ENCODE measurements at regions not wholly inside any gene's neighbourhood (a gene's known extent, or its start where the extent isn't known, plus 50 kb on each side); places are given as distances from the start of the nearest gene placed in this dataset.

DNA sequence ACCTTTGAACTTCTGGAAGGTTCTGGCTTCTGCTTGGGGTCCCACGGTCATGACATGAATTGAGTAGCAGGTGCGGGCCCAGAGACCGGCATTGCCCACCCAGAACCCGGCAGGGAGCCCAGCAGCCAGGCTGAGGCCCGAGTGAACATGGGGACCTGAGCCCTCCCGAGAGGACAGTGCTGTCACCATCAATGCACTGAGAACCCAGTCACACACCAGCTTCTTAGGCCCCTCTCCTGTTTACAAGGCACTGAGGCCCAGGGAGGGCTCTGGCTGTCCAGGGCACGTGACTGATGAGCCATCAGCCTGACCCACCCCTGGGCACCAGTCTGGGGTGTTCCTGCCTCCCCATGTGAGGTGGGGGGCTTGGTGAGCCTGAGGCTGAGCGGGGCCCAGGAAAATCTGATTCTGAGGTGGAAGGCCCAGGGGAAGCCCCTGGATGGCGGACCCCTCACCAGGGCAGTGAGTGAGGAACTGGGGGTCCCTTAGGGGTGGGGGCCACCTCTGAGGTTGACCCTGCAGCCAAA lies 60.3 kb upstream of the RNU6ATAC start:
- Mint-ChIP-seq H3K4me1 (ENCODE audit: low read depth) (peaks cover 5% of the 10 kb centered on the region), H3K36me3 (ENCODE audit: insufficient read depth) (no peaks in the 10 kb centered on the region), H3K9me3 (ENCODE audit: low read depth) (no peaks in the 10 kb centered on the region), H3K27ac (no peak overlapping the region), H3K27me3 (peaks cover 31% of the 10 kb centered on the region), H3K4me3 (ENCODE audit: low read depth) (no peak overlapping the region)
- TF ChIP-seq, protein P1, sequence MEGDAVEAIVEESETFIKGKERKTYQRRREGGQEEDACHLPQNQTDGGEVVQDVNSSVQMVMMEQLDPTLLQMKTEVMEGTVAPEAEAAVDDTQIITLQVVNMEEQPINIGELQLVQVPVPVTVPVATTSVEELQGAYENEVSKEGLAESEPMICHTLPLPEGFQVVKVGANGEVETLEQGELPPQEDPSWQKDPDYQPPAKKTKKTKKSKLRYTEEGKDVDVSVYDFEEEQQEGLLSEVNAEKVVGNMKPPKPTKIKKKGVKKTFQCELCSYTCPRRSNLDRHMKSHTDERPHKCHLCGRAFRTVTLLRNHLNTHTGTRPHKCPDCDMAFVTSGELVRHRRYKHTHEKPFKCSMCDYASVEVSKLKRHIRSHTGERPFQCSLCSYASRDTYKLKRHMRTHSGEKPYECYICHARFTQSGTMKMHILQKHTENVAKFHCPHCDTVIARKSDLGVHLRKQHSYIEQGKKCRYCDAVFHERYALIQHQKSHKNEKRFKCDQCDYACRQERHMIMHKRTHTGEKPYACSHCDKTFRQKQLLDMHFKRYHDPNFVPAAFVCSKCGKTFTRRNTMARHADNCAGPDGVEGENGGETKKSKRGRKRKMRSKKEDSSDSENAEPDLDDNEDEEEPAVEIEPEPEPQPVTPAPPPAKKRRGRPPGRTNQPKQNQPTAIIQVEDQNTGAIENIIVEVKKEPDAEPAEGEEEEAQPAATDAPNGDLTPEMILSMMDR (IDR thresholded peaks at IDR 0.05; ENCODE audit: unreplicated experiment): no peak
- no peak for DNase-seq (ENCODE audit: low spot score, unreplicated experiment)

DNA sequence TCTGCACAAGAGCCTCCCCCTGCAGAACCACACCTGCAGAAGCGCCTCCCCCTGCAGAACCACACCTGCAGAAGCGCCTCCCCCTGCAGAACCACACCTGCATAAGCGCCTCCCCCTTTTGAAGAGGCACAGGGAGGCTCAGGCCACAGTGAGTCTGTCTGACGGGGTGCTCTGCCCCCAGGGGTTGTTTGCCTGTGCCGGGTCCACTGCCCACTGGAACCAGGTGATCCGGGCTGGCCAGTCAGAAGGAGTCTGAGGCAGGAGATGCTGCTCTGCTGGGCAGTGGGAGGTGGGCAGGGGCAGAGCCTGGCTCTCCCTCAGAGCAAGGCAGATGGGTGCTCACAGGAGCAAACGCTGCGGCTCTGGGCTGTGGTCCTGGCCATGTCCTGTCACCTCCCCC lies 60.8 kb upstream of the RNU6ATAC start:
- H3K9me3 Mint-ChIP-seq (ENCODE audit: low read depth): no peaks in the 10 kb centered on the region
- no peaks in the 10 kb centered on the region for H3K36me3 Mint-ChIP-seq (ENCODE audit: insufficient read depth)
- H3K27ac Mint-ChIP-seq: no peak overlapping the region
- peaks cover 33% of the 10 kb centered on the region for H3K27me3 Mint-ChIP-seq
- H3K4me1 Mint-ChIP-seq (ENCODE audit: low read depth): peaks cover 5% of the 10 kb centered on the region
- no peak overlapping the region for H3K4me3 Mint-ChIP-seq (ENCODE audit: low read depth)
- TF ChIP-seq, protein P1 (IDR thresholded peaks at IDR 0.05; ENCODE audit: unreplicated experiment): no peak
- no peak for DNase-seq (ENCODE audit: low spot score, unreplicated experiment)

DNA sequence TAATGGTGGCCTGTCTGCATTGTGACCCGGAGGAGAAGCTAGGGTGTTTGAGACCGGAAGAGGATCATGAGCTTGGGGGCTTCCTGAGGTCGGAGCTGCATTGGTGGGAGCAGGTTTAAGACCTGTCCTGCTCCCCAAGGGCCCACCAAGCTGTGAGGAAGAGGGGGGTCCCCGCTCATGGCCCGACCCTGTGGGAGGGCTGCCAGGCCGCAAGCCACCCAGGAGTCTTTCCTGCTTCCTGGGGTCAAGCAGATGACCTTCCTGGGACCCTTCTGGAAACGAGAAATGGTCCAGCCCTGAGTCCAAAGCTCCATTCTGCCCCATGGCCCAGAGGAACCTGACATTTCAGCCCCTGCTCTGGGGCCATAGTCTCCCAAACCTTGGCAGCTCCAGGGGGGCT lies 61.5 kb upstream of the RNU6ATAC start:
- Mint-ChIP-seq H3K4me3 (ENCODE audit: low read depth) (no peak overlapping the region), H3K36me3 (ENCODE audit: insufficient read depth) (no peaks in the 10 kb centered on the region), H3K27ac (no peak overlapping the region), H3K4me1 (ENCODE audit: low read depth) (peaks cover 3% of the 10 kb centered on the region), H3K9me3 (ENCODE audit: low read depth) (no peaks in the 10 kb centered on the region), H3K27me3 (peaks cover 35% of the 10 kb centered on the region)
- TF ChIP-seq, protein P1 (IDR thresholded peaks at IDR 0.05; ENCODE audit: unreplicated experiment): no peak
- no peak for DNase-seq (ENCODE audit: low spot score, unreplicated experiment)

DNA sequence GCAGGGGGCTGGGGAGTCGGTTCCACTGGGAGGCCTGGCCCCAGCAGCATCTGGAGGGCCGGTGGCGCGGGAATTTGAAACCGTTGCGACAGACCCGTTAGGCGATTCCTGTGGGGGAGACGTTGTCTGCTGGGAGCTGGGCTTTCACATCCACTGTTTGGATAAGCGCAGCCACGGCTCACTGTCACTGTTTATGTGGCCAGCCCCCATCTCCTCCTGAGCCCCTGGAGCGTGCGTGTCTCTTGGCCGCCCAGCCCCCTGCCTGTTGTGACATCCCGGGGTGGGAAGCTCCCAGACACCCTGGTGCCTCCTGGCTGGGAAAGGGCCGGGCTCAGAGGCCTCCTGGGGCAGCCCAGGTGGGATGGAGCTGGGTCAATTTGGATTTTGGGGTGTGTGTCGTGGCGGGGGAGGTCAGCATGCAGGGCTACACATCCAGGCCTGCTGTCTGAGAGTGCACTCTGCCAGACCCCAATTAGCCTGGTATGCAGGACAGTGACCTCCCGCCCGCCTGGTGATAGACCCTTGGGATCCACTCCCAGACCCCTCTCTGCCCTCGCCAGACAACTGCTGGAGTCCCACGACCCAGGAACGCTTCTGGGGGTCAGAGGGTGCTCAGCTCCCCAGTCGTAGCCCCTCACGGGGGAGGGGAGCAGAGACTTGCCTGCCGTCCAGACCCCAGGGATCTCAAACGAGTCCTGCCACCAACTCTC lies 62.0 kb upstream of the RNU6ATAC start:
- TF ChIP-seq, protein P1 (IDR thresholded peaks at IDR 0.05; ENCODE audit: unreplicated experiment): no peak

DNA sequence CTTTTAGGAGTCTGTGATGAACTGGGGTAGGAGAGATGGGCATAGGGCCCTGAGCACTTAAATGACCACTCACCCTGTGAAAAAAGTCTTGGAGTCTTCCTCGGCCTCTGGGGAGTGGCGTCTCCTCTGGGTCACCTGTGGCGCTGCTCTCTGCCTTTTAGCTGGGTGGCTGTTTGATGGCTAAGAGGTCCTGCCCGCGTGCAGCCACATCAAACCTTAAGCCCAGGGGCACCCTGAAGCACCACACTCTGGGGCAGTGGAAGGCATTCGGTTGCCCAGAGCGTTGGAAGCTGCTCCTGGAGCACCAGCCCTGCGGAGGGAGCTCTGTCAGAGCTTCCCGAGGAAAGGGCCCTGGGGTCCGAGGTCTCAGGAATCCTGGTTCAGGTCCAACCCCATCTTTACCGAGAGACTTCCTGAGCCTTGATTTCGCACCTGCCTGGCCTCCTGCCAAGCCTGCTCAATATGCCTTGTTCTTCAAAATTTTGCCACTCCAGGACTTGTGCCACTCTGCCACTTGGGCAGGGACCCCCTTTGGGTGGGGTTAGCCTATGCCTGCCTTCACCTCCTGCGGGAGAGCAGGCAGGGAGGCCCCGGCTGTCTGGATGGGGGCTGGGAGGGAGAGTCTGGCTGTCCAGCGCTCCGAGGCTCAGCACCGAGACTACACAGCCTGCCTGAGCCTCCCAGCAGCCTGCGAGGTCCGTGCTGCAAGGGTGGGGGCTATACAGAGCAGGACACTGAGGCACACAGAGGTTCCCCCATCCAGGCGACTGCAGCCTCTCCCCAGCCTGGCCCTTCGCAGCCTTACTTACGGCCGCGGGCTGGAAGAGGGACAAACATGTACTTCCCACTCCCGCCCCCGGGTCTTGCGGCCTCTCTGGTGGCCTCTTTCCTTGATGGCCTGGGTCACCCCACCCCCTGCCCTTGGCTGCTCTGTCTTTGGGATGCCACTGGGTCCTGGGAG lies 63.4 kb upstream of the RNU6ATAC start:
- no peak overlapping the region for H3K27ac Mint-ChIP-seq
- H3K4me3 Mint-ChIP-seq (ENCODE audit: low read depth): no peak overlapping the region
- peaks cover 3% of the 10 kb centered on the region for H3K4me1 Mint-ChIP-seq (ENCODE audit: low read depth)
- peaks cover 37% of the 10 kb centered on the region for H3K27me3 Mint-ChIP-seq
- DNase-seq (ENCODE audit: low spot score, unreplicated experiment): no peak
- TF ChIP-seq, protein P1 (IDR thresholded peaks at IDR 0.05; ENCODE audit: unreplicated experiment): no peak
- H3K36me3 Mint-ChIP-seq (ENCODE audit: insufficient read depth): no peaks in the 10 kb centered on the region
- no peaks in the 10 kb centered on the region for H3K9me3 Mint-ChIP-seq (ENCODE audit: low read depth)

More for the DNA sequence above, 62.0 kb upstream of the RNU6ATAC start:
- no peak for DNase-seq (ENCODE audit: low spot score, unreplicated experiment)
- H3K36me3 Mint-ChIP-seq (ENCODE audit: insufficient read depth): no peaks in the 10 kb centered on the region
- no peak overlapping the region for H3K27ac Mint-ChIP-seq
- peaks cover 35% of the 10 kb centered on the region for H3K27me3 Mint-ChIP-seq
- H3K4me3 Mint-ChIP-seq (ENCODE audit: low read depth): no peak overlapping the region
- H3K9me3 Mint-ChIP-seq (ENCODE audit: low read depth): no peaks in the 10 kb centered on the region
- peaks cover 3% of the 10 kb centered on the region for H3K4me1 Mint-ChIP-seq (ENCODE audit: low read depth)
